ENCODE measurements at regions not wholly inside any gene's neighbourhood (a gene's known extent, or its start where the extent isn't known, plus 50 kb on each side); places are given as distances from the start of the nearest gene placed in this dataset.

- TF ChIP-seq CTCF (IDR thresholded peaks at IDR 0.05) (no peak), POLR2A (IDR thresholded peaks at IDR 0.05) (no peak)
Observed at GRCh38 chr7:56174346-56174874, 58.2 kb upstream of the NUPR2 start.
